Neural cell (in vitro differentiated cells): ENCODE measurements at regions not wholly inside any gene's neighbourhood (a gene's known extent, or its start where the extent isn't known, plus 50 kb on each side); places are given as distances from the start of the nearest gene placed in this dataset.

Experiments used
- EP300 ChIP-seq: fragments of 450-650 bp; conservative IDR thresholded peaks from 2 replicates; pipeline ENCODE4 v1.6.1; 2014; ENCODE audit warnings: antibody characterized with exemption, mild to moderate bottlenecking, moderate library complexity; ENCODE audit not compliant: poor library complexity, severe bottlenecking
- EZH2 ChIP-seq: fragments of 200-600, 300-800 bp; shearing (Covaris generic), sonication (generic); IDR thresholded peaks from 2 replicates; pipeline ENCODE4 v1.6.1; 2014; ENCODE audit warnings: antibody characterized with exemption, low read length, borderline replicate concordance, mild to moderate bottlenecking; ENCODE audit not compliant: insufficient read depth, poor library complexity, severe bottlenecking
- MXI1 ChIP-seq: fragments of 450-650 bp; conservative IDR thresholded peaks from 2 replicates; pipeline ENCODE4 v1.6.1; 2014; ENCODE audit warnings: antibody characterized with exemption, mild to moderate bottlenecking; ENCODE audit not compliant: poor library complexity, severe bottlenecking
- POLR2AphosphoS5 ChIP-seq: IDR thresholded peaks from 2 replicates; pipeline ENCODE4 v1.6.1; 2012
- RAD21 ChIP-seq: fragments of 450-650 bp; conservative IDR thresholded peaks from 2 replicates; pipeline ENCODE4 v1.6.1; 2014; ENCODE audit warnings: antibody characterized with exemption, mild to moderate bottlenecking, moderate library complexity
- SMC3 ChIP-seq: fragments of 450-650 bp; conservative IDR thresholded peaks from 2 replicates; pipeline ENCODE4 v1.6.1; 2014; ENCODE audit warnings: antibody characterized with exemption, mild to moderate bottlenecking, moderate library complexity; ENCODE audit not compliant: poor library complexity
- TAF1 ChIP-seq: IDR thresholded peaks from 2 replicates; pipeline ENCODE4 v1.6.1; 2012; ENCODE audit warnings: low read depth
- TF ChIP-seq, protein P1 (sequence below): fragments of 450-650 bp; IDR thresholded peaks from 2 replicates; pipeline ENCODE4 v1.5.1; 2014; ENCODE audit warnings: antibody characterized with exemption, mild to moderate bottlenecking, moderate library complexity; ENCODE audit not compliant: poor library complexity, severe bottlenecking
- TF ChIP-seq, protein P2 (sequence below): IDR thresholded peaks from 2 replicates; pipeline ENCODE4 v1.6.1; 2012; ENCODE audit warnings: borderline replicate concordance

GRCh38 chr4:66591968-66592367, 921.7 kb upstream of the EPHA5 start:
- TF ChIP-seq EZH2 = no peak
- no peak for TF ChIP-seq POLR2AphosphoS5
- TF ChIP-seq, protein P1, sequence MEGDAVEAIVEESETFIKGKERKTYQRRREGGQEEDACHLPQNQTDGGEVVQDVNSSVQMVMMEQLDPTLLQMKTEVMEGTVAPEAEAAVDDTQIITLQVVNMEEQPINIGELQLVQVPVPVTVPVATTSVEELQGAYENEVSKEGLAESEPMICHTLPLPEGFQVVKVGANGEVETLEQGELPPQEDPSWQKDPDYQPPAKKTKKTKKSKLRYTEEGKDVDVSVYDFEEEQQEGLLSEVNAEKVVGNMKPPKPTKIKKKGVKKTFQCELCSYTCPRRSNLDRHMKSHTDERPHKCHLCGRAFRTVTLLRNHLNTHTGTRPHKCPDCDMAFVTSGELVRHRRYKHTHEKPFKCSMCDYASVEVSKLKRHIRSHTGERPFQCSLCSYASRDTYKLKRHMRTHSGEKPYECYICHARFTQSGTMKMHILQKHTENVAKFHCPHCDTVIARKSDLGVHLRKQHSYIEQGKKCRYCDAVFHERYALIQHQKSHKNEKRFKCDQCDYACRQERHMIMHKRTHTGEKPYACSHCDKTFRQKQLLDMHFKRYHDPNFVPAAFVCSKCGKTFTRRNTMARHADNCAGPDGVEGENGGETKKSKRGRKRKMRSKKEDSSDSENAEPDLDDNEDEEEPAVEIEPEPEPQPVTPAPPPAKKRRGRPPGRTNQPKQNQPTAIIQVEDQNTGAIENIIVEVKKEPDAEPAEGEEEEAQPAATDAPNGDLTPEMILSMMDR = no peak
- no peak for TF ChIP-seq MXI1
- TF ChIP-seq TAF1 = no peak
- no peak for TF ChIP-seq SMC3
- TF ChIP-seq RAD21 = no peak
- TF ChIP-seq, protein P2, sequence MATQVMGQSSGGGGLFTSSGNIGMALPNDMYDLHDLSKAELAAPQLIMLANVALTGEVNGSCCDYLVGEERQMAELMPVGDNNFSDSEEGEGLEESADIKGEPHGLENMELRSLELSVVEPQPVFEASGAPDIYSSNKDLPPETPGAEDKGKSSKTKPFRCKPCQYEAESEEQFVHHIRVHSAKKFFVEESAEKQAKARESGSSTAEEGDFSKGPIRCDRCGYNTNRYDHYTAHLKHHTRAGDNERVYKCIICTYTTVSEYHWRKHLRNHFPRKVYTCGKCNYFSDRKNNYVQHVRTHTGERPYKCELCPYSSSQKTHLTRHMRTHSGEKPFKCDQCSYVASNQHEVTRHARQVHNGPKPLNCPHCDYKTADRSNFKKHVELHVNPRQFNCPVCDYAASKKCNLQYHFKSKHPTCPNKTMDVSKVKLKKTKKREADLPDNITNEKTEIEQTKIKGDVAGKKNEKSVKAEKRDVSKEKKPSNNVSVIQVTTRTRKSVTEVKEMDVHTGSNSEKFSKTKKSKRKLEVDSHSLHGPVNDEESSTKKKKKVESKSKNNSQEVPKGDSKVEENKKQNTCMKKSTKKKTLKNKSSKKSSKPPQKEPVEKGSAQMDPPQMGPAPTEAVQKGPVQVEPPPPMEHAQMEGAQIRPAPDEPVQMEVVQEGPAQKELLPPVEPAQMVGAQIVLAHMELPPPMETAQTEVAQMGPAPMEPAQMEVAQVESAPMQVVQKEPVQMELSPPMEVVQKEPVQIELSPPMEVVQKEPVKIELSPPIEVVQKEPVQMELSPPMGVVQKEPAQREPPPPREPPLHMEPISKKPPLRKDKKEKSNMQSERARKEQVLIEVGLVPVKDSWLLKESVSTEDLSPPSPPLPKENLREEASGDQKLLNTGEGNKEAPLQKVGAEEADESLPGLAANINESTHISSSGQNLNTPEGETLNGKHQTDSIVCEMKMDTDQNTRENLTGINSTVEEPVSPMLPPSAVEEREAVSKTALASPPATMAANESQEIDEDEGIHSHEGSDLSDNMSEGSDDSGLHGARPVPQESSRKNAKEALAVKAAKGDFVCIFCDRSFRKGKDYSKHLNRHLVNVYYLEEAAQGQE = no peak
- TF ChIP-seq EP300 = no peak
